ENCODE measurements at regions not wholly inside any gene's neighbourhood (a gene's known extent, or its start where the extent isn't known, plus 50 kb on each side); places are given as distances from the start of the nearest gene placed in this dataset.

- no peak for DNase-seq
These were observed 294.1 kb upstream of the UBE2E2 start for GRCh38 chr3:22908989-22909507.

GRCh38 chr3:22916933-22917332 is 286.2 kb upstream of the UBE2E2 start:
- no peak for DNase-seq

DNA sequence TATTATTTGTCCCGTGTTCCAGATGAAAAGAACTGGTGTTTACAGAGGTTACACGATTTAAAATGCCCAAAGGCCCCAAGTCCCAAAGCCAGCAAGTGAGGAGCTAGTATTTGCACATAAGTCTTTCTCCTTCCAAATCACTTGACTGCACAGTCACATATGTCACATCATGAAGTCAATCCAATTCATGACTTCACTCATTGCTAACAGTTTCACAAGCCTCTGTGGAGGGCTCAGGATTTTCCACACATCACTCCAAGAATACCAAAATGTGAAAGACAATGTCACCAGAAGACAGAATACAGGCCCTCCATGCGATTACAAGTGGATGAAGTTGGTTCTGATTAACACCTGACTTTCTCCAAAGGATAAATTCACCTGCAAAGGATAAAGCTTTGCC is 283.1 kb upstream of the UBE2E2 start:
- no peak for DNase-seq

- DNase-seq: no peak
These were observed 280.8 kb upstream of the UBE2E2 start for GRCh38 chr3:22922317-22922716.

GRCh38 chr3:22923711-22924110 is 279.4 kb upstream of the UBE2E2 start:
- DNase-seq: no peak

DNA sequence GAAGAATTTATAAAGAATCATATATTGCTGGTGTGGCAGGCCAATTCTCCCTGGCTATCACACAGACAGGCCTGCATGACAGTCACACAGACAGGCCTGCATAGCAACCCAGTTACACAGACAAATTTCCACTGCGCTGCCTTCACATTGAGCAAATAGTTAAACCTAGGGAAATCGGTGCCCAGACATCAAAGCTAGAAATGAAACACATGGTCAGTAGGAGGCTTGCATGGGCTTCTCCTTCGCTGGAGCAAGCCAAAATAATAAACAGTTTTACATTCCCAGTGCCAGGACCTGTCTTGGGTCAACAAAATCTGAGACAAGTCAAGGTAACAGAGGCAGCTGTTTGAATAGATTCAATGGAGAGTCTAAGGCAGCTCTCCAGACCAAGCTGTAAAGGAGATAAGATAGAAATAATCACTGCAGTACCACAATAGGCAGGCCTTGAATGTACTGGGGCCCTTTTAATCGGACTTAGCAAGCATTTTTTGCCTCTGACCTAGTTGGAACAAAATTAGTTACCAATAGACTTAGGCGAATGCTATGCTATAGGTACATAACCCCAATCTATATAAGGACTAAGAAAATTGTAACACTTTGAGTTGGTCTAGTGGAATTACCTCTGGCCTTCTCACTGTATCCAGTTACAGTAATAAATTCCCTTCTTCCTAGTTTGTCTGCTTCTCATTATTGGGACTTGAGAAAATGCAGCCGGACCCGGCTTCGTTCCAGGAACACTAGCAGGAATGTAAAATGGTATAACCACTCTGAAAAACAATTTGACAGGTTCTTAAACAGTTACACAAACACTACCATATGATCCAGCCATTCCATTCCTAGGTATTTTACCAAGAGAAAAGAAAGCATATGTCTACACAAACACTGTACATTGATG is 274.7 kb upstream of the UBE2E2 start:
- DNase-seq: no peak

DNA sequence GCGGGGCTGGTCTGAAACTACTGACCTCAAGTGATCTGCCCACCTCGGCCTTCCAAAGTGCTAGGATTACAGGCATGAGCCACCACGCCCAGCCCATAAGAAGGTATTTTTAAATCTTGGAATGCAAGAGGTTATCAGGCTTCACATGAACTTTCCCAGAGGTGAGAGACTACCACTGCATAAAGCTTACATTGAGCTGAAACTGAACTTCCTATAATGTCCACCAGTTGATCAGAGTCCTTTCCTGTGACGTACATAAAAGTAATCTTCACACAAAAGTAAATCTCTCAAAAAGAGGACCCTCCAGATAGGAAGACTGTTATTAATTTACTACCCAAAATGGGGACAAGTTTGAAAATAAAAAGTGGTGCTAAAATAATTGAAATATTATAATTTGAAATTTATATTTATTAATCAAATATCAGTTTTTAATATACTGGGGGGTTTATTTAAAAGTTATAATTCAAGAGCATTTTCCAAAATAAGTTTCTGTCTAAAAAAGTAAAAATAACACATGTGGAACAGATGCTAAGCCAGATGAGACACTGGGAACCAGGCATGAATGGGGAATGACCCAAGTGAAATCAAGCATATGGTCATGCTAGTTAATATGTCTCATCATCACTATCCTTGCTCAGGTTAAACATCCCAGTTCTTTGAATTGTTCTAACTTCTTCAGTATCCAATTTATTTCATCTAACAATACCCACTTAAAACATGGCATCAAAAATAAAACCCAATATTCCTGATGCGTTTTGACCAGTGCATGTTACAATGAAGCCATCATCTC is 269.9 kb upstream of the UBE2E2 start:
- no peak for DNase-seq

- no peak for DNase-seq
These were observed 269.3 kb upstream of the UBE2E2 start for GRCh38 chr3:22933841-22934116.

GRCh38 chr3:22935040-22935439 is 268.1 kb upstream of the UBE2E2 start:
- no peak for DNase-seq

DNA sequence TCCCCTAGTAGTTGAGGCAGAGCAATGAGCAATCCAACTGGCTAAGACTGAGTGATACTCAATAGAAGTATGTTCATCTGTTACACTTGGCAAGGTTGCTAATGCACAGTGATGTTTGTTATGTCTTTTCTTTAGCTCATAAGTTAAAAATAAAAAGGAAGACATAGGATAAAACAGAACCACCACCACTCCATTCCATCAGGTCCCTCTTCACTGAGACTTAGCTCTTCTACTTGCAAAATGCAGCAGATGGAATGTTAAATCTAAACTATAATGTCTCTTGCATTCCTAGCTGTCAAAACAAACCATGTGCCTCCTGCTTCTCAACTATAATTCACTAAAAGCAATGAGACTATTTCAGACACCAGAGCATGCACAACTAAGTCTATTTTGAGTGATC is 265.6 kb upstream of the UBE2E2 start:
- no peak for DNase-seq

DNA sequence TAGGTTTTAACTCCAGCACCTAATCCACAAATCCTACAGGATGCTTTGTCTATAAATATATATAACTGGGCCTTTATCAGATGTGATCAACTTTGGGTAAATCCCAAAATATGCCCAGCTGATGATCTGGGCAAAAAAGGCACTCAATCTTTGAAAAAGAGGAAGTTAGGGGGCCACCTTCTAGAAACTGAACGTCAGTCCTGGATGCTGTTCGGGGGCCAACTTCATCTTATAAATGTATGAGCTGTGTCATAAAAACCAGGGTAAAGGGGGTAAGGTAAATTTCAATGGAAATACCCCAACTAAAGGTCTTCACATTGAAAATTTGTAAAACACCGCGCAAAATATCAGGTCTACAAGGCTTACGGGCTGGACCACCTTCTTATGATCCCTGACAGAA is 264.4 kb upstream of the UBE2E2 start:
- no peak for DNase-seq

GRCh38 chr3:22939349-22939748 is 263.8 kb upstream of the UBE2E2 start:
- peak; percentile 78 for DNase-seq

GRCh38 chr3:22940285-22940684 is 262.8 kb upstream of the UBE2E2 start:
- no peak for DNase-seq

DNA sequence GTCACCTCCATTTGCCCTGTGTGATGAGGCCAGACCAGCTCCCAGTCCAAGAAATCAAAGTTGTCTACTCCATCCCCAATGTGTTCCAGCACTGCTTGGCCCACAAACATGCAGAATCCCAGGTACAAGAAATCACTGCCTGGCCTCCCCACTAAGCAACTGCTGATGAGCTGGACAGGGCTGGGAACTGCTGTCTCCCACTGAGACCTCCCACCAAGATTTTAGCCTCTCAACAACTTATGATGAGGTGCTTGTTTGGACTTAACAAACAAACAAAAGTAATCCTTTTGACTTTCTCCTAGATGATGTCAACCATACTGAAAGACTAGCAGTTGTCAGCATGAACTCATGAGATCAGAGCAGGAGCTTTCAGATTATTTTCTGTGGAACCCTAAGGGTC is 260.1 kb upstream of the UBE2E2 start:
- no peak for DNase-seq

GRCh38 chr3:22947851-22948250 is 255.3 kb upstream of the UBE2E2 start:
- no peak for DNase-seq

DNA sequence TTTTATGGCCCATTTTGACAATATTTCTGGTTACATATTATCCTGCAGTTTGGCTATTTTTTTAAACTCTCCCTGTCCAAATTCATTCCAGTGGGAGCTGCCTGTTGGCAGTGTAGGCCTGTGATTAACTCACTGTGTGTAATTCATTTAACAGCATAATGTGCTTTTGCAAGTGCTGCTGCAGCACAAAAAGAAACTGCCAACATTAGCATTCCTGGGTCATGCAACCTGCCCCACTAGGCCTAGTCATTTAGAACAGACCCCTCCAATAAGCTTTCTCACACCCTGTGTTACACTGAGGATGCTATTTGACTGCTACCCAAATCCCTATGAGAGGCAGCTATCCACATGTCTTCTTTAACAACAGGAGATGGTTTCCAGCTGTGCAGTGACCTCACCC is 251.2 kb upstream of the UBE2E2 start:
- no peak for DNase-seq

DNA sequence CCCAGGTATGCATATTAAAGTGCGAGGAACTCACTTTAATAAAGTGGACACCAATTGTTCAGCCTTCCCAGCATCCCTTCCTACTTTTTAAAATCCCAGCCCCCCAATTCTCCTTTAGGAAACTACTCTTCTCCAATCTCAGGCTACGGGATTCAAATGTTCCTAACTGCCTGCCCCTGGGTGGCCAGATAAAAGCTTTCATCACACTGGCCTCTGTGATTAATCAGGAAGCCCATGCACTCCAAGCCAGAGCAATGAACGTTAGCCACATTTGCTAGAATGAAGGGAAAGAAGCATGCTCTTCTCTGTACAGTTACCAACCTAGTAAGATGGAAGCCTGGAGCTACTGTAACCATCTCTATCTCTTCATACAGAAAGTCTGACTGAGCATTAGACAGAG is 250.3 kb upstream of the UBE2E2 start:
- DNase-seq: no peak

GRCh38 chr3:22959593-22959992 is 243.5 kb upstream of the UBE2E2 start:
- DNase-seq: no peak

DNA sequence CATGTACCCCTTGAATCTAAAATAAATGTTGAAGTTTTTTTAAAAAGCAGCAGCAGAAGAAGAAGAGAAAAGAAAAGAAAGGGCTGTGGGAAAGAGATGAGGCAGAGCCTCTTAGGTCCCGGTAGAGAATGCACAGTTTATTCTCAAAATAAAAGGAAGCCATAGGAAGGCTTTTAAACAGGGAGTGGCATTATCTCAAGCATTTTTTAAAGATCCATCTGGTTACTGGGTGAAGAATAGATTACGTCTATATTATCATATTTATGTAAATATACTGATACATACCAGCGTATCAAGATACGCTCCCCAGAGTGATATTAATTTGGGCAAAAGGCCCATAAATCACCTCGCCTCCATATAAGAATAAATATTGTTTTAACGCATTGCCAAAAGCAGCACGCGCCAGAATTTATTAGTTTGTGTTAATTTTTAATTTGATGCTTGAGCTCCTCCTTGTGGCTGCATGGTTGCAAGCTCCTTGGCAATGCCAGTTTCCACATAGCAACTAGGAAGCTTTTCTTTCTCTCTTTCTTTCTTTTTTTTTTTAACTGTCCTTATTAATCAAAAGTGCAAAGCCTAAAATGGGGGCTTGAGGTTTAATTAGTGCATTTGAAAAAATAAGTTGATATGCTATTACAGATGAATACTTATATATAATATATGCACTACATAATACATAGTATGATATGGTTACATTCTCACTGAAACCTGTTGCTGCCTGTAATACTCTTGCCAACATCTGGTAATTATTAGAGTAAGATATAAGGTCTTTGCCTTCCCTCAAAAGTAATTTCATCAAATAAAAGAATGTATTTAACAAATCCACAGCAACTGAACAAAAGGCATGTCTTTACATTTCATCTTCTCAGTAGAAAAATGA is 242.8 kb upstream of the UBE2E2 start:
- DNase-seq: peak; percentile 47

- no peak for DNase-seq
These were observed 240.9 kb upstream of the UBE2E2 start for GRCh38 chr3:22962244-22962643.

DNA sequence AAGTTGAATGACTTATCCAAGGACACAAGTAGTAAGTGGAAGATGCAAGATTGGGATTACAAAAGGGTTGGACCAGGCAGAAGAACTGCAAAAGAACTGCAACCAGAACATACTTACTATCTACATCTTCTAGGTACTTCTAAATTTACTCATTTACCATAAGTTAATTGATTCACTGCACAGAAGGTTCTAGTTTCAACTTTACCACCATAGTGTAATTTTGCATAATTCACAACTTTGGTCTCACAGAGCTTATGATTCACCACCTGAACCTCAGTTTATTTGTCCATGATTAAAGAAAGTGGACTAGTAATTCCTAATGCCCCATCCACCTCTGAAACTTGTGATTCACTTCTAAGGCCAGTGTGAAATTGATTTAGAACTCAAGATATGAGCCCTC is 236.8 kb upstream of the UBE2E2 start:
- DNase-seq: no peak

GRCh38 chr3:22969276-22969675 is 233.9 kb upstream of the UBE2E2 start:
- DNase-seq: no peak

- no peak for DNase-seq
These were observed 231.6 kb upstream of the UBE2E2 start for GRCh38 chr3:22971497-22971896.
